ENCODE measurements at regions not wholly inside any gene's neighbourhood (a gene's known extent, or its start where the extent isn't known, plus 50 kb on each side); places are given as distances from the start of the nearest gene placed in this dataset.

- TF ChIP-seq POLR2AphosphoS5 (IDR thresholded peaks at IDR 0.05; ENCODE audit: borderline replicate concordance, low read depth, low read length): no peak
- TF ChIP-seq EZH2 (IDR thresholded peaks at IDR 0.05): no peak
- TF ChIP-seq FOXP2 (optimal IDR thresholded peaks at IDR 0.05; ENCODE audit: control extremely low read depth, extremely low read length, insufficient read depth): no peak
These were observed 72.7 kb upstream of the HGFAC start for GRCh38 chr4:3368841-3369760.

Data from SK-N-MC (cell line).